Tibial nerve (tissue), 4 donors: ENCODE measurements at regions not wholly inside any gene's neighbourhood (a gene's known extent, or its start where the extent isn't known, plus 50 kb on each side); places are given as distances from the start of the nearest gene placed in this dataset.

Experiments used
- EP300 ChIP-seq, 2 donors: sonication (generic); formaldehyde crosslinking; IDR thresholded peaks; one replicate each; pipeline ENCODE4 v1.6.1; 2017; ENCODE audit warnings: antibody characterized with exemption in 2 of 2, mild to moderate bottlenecking in 1 of 2
- POLR2A ChIP-seq, 2 donors: fragments of 450-650 bp; IDR thresholded peaks; one replicate each; pipeline ENCODE4 v1.6.1; 2017; ENCODE audit warnings: antibody characterized with exemption in 2 of 2, mild to moderate bottlenecking in 2 of 2, moderate library complexity in 2 of 2
- TF ChIP-seq, protein P1 (sequence below), 5 experiments: fragments of 200-600 bp in 3 of 5; fragments of 450-650 bp in 2 of 5; sonication (generic) in 3 of 5; IDR thresholded peaks; one replicate each; pipeline ENCODE4 v1.5.1; 2016 to 2019; ENCODE audit warnings: antibody characterized with exemption in 5 of 5, mild to moderate bottlenecking in 3 of 5, moderate library complexity in 2 of 5

DNA sequence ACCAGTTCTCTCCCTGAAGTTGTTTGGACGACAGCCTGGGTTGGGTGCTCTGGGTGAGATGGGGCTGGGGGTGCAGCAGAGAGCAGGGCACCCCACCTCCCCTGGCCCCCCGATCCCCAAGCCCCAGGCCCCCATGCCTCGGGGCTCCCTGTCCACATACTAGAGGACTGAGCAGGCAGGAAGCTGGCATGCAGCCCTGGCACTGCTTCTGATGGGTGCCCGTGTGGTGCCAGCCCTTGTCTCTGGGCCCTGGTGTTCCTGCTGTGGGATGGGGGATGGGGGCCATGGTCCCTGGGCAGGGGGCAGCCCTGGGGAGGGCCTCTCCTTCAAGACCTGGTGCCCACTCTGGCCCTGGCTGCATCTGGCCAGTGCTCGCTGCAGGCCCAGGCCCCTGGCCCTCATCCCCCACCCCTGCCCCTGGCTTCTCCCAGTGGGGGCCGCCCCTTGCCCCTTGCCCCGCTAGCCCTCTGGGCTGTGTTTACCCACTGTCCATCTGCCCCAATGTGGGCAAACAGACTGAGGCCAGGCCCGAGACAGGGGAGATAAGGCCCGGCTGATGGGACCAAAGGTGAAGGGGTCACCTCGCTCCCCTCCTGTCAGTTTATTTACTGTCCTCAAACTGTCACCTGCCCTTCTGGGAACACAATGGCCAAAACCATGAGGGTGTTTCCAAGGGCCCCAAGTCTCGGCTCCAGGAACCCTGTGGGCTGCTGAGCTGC is 67.3 kb upstream of the RXRA start:
- TF ChIP-seq POLR2A (IDR thresholded peaks at IDR 0.05) (no peak), EP300 (IDR thresholded peaks at IDR 0.05) (no peak)
- TF ChIP-seq, protein P1, sequence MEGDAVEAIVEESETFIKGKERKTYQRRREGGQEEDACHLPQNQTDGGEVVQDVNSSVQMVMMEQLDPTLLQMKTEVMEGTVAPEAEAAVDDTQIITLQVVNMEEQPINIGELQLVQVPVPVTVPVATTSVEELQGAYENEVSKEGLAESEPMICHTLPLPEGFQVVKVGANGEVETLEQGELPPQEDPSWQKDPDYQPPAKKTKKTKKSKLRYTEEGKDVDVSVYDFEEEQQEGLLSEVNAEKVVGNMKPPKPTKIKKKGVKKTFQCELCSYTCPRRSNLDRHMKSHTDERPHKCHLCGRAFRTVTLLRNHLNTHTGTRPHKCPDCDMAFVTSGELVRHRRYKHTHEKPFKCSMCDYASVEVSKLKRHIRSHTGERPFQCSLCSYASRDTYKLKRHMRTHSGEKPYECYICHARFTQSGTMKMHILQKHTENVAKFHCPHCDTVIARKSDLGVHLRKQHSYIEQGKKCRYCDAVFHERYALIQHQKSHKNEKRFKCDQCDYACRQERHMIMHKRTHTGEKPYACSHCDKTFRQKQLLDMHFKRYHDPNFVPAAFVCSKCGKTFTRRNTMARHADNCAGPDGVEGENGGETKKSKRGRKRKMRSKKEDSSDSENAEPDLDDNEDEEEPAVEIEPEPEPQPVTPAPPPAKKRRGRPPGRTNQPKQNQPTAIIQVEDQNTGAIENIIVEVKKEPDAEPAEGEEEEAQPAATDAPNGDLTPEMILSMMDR (IDR thresholded peaks at IDR 0.05) = no peak
